ENCODE measurements at regions not wholly inside any gene's neighbourhood (a gene's known extent, or its start where the extent isn't known, plus 50 kb on each side); places are given as distances from the start of the nearest gene placed in this dataset.

GRCh38 chr2:145302886-145303285 is 783.0 kb upstream of the ZEB2 start:
- TF ChIP-seq ZNF70 (CRISPR knock-in tag; IDR thresholded peaks at IDR 0.05), result no peak
- no peak for TF ChIP-seq ISL1 (CRISPR knock-in tag; IDR thresholded peaks at IDR 0.05)
- TF ChIP-seq ZFP30 (CRISPR knock-in tag; IDR thresholded peaks at IDR 0.05), result no peak
- no peak for TF ChIP-seq GLIS3 (CRISPR knock-in tag; IDR thresholded peaks at IDR 0.05)
- no peak for TF ChIP-seq TSHZ2 (CRISPR knock-in tag; IDR thresholded peaks at IDR 0.05)
